ENCODE measurements at regions not wholly inside any gene's neighbourhood (a gene's known extent, or its start where the extent isn't known, plus 50 kb on each side); places are given as distances from the start of the nearest gene placed in this dataset.

DNA sequence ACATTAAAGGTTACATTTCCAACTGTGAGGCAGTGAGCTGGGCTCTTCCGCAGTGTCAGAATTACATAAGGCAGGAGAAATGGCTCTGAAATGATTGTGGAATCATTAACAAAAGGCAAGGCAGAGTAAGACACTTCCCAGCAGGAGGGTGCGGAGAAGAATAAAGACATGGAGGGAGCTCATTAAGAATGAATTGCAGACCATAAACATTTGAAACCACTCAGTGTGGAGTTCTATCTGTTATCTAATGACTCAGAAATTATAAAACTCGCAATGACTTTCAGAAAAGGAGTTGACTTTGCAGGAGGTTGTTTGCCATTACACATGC, 77.0 kb downstream of the SMIM21 start:
- TF ChIP-seq, protein P1, sequence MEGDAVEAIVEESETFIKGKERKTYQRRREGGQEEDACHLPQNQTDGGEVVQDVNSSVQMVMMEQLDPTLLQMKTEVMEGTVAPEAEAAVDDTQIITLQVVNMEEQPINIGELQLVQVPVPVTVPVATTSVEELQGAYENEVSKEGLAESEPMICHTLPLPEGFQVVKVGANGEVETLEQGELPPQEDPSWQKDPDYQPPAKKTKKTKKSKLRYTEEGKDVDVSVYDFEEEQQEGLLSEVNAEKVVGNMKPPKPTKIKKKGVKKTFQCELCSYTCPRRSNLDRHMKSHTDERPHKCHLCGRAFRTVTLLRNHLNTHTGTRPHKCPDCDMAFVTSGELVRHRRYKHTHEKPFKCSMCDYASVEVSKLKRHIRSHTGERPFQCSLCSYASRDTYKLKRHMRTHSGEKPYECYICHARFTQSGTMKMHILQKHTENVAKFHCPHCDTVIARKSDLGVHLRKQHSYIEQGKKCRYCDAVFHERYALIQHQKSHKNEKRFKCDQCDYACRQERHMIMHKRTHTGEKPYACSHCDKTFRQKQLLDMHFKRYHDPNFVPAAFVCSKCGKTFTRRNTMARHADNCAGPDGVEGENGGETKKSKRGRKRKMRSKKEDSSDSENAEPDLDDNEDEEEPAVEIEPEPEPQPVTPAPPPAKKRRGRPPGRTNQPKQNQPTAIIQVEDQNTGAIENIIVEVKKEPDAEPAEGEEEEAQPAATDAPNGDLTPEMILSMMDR (conservative IDR thresholded peaks at IDR 0.05; ENCODE audit: low read depth, low read length), result no peak
- no peak for TF ChIP-seq EZH2phosphoT487 (IDR thresholded peaks at IDR 0.05; ENCODE audit: borderline replicate concordance, low read length)

Measured in PC-3 (cell line).